Keratinocyte (primary cell): ENCODE measurements at regions not wholly inside any gene's neighbourhood (a gene's known extent, or its start where the extent isn't known, plus 50 kb on each side); places are given as distances from the start of the nearest gene placed in this dataset.

ENCODE experiments used
- DNase-seq: peaks from one replicate; pipeline ENCODE4 v3.0.0-alpha.2; 2011; ENCODE audit warnings: low read depth, missing footprints, low spot score
- FAIRE-seq: peaks from 2 replicates; lab custom pipeline; 2011; peaks lifted over from hg19 to GRCh38; lab: Jason Lieb, UNC
- H2AFZ ChIP-seq: 2 replicates; pipeline ENCODE4 v1.6.0; 2012; ENCODE audit warnings: low read length, control low read depth, inconsistent platforms; ENCODE audit not compliant: control insufficient read depth
- H3K27ac ChIP-seq: 2 replicates; pipeline ENCODE4 v1.5.1; 2011; ENCODE audit warnings: low read length; ENCODE audit not compliant: control insufficient read depth, insufficient read depth
- H3K27me3 ChIP-seq: 3 replicates; pipeline ENCODE4 v1.6.0; 2011; ENCODE audit warnings: low read length; ENCODE audit not compliant: control insufficient read depth, insufficient read depth; ENCODE audit errors: extremely low read depth
- H3K36me3 ChIP-seq, 2 experiments: 2 replicates in 1 of 2; 3 replicates in 1 of 2; pipeline ENCODE4 v1.5.1; 2011; ENCODE audit warnings: low read length in 2 of 2, mild to moderate bottlenecking in 1 of 2; ENCODE audit not compliant: control insufficient read depth in 2 of 2, insufficient read depth in 2 of 2; ENCODE audit errors: extremely low read depth in 1 of 2
- H3K4me1 ChIP-seq: 3 replicates; pipeline ENCODE4 v1.5.1; 2011; ENCODE audit warnings: low read length; ENCODE audit not compliant: control insufficient read depth, insufficient read depth; ENCODE audit errors: extremely low read depth
- H3K4me2 ChIP-seq: 3 replicates; pipeline ENCODE4 v1.6.0; 2011; ENCODE audit warnings: low read depth, low read length; ENCODE audit not compliant: control insufficient read depth, insufficient read depth; ENCODE audit errors: extremely low read depth
- H3K4me3 ChIP-seq, 3 experiments: fragments of 200-600 bp in 1 of 3; sonication (generic) in 1 of 3; 2 replicates in 2 of 3; 3 replicates in 1 of 3; pipeline ENCODE4 v1.5.1; 2011 to 2016; ENCODE audit warnings: low read length in 3 of 3, mild to moderate bottlenecking in 3 of 3, control low read depth in 2 of 3, inconsistent platforms in 1 of 3, low read depth in 1 of 3, mixed read lengths in 1 of 3, mixed run types in 1 of 3, moderate library complexity in 1 of 3; ENCODE audit not compliant: control insufficient read depth in 2 of 3, insufficient read depth in 2 of 3; ENCODE audit errors: extremely low read depth in 1 of 3
- H3K79me2 ChIP-seq: 2 replicates; pipeline ENCODE4 v1.6.0; 2012; ENCODE audit warnings: low read length; ENCODE audit not compliant: control insufficient read depth, insufficient read depth
- H3K9ac ChIP-seq: 3 replicates; pipeline ENCODE4 v1.6.0; 2011; ENCODE audit warnings: low read length; ENCODE audit not compliant: control insufficient read depth, insufficient read depth; ENCODE audit errors: extremely low read depth
- H3K9me1 ChIP-seq: 3 replicates; pipeline ENCODE4 v1.6.0; 2011; ENCODE audit warnings: low read length; ENCODE audit not compliant: control insufficient read depth, insufficient read depth; ENCODE audit errors: extremely low read depth
- H3K9me3 ChIP-seq: 2 replicates; pipeline ENCODE4 v1.5.1; 2012; ENCODE audit warnings: low read depth, low read length; ENCODE audit not compliant: control insufficient read depth
- H4K20me1 ChIP-seq: 3 replicates; pipeline ENCODE4 v1.6.0; 2011; ENCODE audit warnings: low read length; ENCODE audit not compliant: control insufficient read depth, insufficient read depth; ENCODE audit errors: extremely low read depth
- CTCF ChIP-seq, 3 experiments: IDR thresholded peaks in 1 of 3; conservative IDR thresholded peaks in 1 of 3; optimal IDR thresholded peaks in 1 of 3; 2 replicates in 2 of 3; 3 replicates in 1 of 3; pipeline versions ENCODE3 to v1.5.1; 2011; ENCODE audit warnings: low read length in 3 of 3, mild to moderate bottlenecking in 3 of 3, moderate library complexity in 2 of 3, control low read depth in 1 of 3, inconsistent platforms in 1 of 3; ENCODE audit not compliant: insufficient read depth in 2 of 3; ENCODE audit errors: extremely low read depth in 1 of 3
- EZH2 ChIP-seq: IDR thresholded peaks from one replicate; pipeline ENCODE4 v1.6.1; 2012; ENCODE audit warnings: inconsistent platforms, mild to moderate bottlenecking, low read length, moderate library complexity
- dilution Hi-C: fragments of 300-500 bp; cut with MboI; formaldehyde crosslinking; loops from one replicate; pipeline ENCODE4 v1.7.0; 2020; ENCODE audit warnings: low sequenced_read_pairs; ENCODE audit not compliant: extremely low pct_ligation_motif_present

GRCh38 chr1:189438808-189439207 lies 1038.9 kb downstream of the BRINP3 start:
- no peak overlapping the region for H3K4me2 ChIP-seq
- DNase-seq (no peak), FAIRE-seq (no peak)
- no peaks in the 10 kb centered on the region for H3K27me3 ChIP-seq
- H3K4me3 ChIP-seq, result no peak overlapping the region
- H3K9me3 ChIP-seq, result no peaks in the 10 kb centered on the region
- H3K9me1 ChIP-seq, result no peaks in the 10 kb centered on the region
- H3K36me3 ChIP-seq, result no peaks in the 10 kb centered on the region
- no peak for TF ChIP-seq EZH2
- no peak for TF ChIP-seq CTCF (optimal IDR thresholded peaks at IDR 0.05 in 1 of 3, IDR thresholded peaks at IDR 0.05 in 1 of 3, conservative IDR thresholded peaks at IDR 0.05 in 1 of 3; ENCODE audit: extremely low read depth in 1 of 3, insufficient read depth in 2 of 3, low read length in 3 of 3)
- H3K4me1 ChIP-seq, result no peaks in the 10 kb centered on the region
- dilution Hi-C loops, result no loop called here
- no peak overlapping the region for H3K9ac ChIP-seq
- no peak overlapping the region for H3K27ac ChIP-seq
- no peaks in the 10 kb centered on the region for H3K79me2 ChIP-seq
- H4K20me1 ChIP-seq, result no peaks in the 10 kb centered on the region
- H2AFZ ChIP-seq, result no peak overlapping the region

GRCh38 chr1:189463166-189463565 lies 1014.5 kb downstream of the BRINP3 start:
- H3K27me3 ChIP-seq, result no peaks in the 10 kb centered on the region
- H3K9me1 ChIP-seq, result no peaks in the 10 kb centered on the region
- H3K9ac ChIP-seq, result no peak overlapping the region
- H3K4me2 ChIP-seq, result no peak overlapping the region
- no peaks in the 10 kb centered on the region for H4K20me1 ChIP-seq
- H3K4me1 ChIP-seq, result no peaks in the 10 kb centered on the region
- no peak for TF ChIP-seq EZH2
- TF ChIP-seq CTCF (optimal IDR thresholded peaks at IDR 0.05 in 1 of 3, IDR thresholded peaks at IDR 0.05 in 1 of 3, conservative IDR thresholded peaks at IDR 0.05 in 1 of 3; ENCODE audit: extremely low read depth in 1 of 3, insufficient read depth in 2 of 3, low read length in 3 of 3), result no peak
- dilution Hi-C loops, result no loop called here
- no peaks in the 10 kb centered on the region for H3K9me3 ChIP-seq
- no peaks in the 10 kb centered on the region for H3K36me3 ChIP-seq
- FAIRE-seq (no peak), DNase-seq (no peak)
- no peak overlapping the region for H2AFZ ChIP-seq
- H3K27ac ChIP-seq, result no peak overlapping the region
- H3K4me3 ChIP-seq, result no peak overlapping the region
- H3K79me2 ChIP-seq, result no peaks in the 10 kb centered on the region
